Nephron progenitor cell (in vitro differentiated cells): ENCODE measurements at regions not wholly inside any gene's neighbourhood (a gene's known extent, or its start where the extent isn't known, plus 50 kb on each side); places are given as distances from the start of the nearest gene placed in this dataset.

Source experiments
- DNase-seq: peaks from one replicate; pipeline ENCODE4 v3.0.0; 2021
- H3K27ac Mint-ChIP-seq: 2 replicates; pipeline ENCODE4 v1.8.0; 2021; ENCODE audit warnings: mild to moderate bottlenecking, moderate library complexity, mixed read lengths
- H3K27me3 Mint-ChIP-seq: 2 replicates; pipeline ENCODE4 v1.8.0; 2021; ENCODE audit warnings: mild to moderate bottlenecking, low read depth, mixed read lengths; ENCODE audit not compliant: poor library complexity
- H3K36me3 Mint-ChIP-seq: 2 replicates; pipeline ENCODE4 v1.8.0; 2021; ENCODE audit warnings: low read depth, mixed read lengths
- H3K4me1 Mint-ChIP-seq: 2 replicates; pipeline ENCODE4 v1.8.0; 2021; ENCODE audit warnings: mixed read lengths
- H3K4me3 Mint-ChIP-seq: 2 replicates; pipeline ENCODE4 v1.8.0; 2021; ENCODE audit warnings: mild to moderate bottlenecking, moderate library complexity, mixed read lengths
- H3K9me3 Mint-ChIP-seq: 2 replicates; pipeline ENCODE4 v1.8.0; 2021; ENCODE audit warnings: mild to moderate bottlenecking, moderate library complexity, mixed read lengths
- CTCF ChIP-seq: fragments of 200-600 bp; sonication (generic); IDR thresholded peaks from 2 replicates; pipeline ENCODE4 v1.5.0; 2021; ENCODE audit warnings: antibody characterized with exemption

- TF ChIP-seq CTCF: no peak
- peaks cover 31% of the 10 kb centered on the region for H3K9me3 Mint-ChIP-seq
- no peak overlapping the region for H3K4me3 Mint-ChIP-seq
- H3K4me1 Mint-ChIP-seq: peaks cover 20% of the 10 kb centered on the region
- DNase-seq: no peak
- H3K36me3 Mint-ChIP-seq: peaks cover 9% of the 10 kb centered on the region
- H3K27ac Mint-ChIP-seq: no peak overlapping the region
- H3K27me3 Mint-ChIP-seq: peaks cover 18% of the 10 kb centered on the region
Observed at GRCh38 chr2:237012004-237012403, 73.7 kb upstream of the COPS8 start.

GRCh38 chr2:237012577-237013267 is 73.0 kb upstream of the COPS8 start:
- Mint-ChIP-seq H3K4me1 (peaks cover 20% of the 10 kb centered on the region), H3K4me3 (no peak overlapping the region), H3K27me3 (peaks cover 18% of the 10 kb centered on the region), H3K27ac (no peak overlapping the region), H3K9me3 (peaks cover 36% of the 10 kb centered on the region), H3K36me3 (peaks cover 9% of the 10 kb centered on the region)
- DNase-seq: no peak
- TF ChIP-seq CTCF: no peak

GRCh38 chr2:237016121-237016915 is 69.4 kb upstream of the COPS8 start:
- peaks cover 39% of the 10 kb centered on the region for H3K9me3 Mint-ChIP-seq
- peaks cover 15% of the 10 kb centered on the region for H3K27me3 Mint-ChIP-seq
- no peak for TF ChIP-seq CTCF
- H3K36me3 Mint-ChIP-seq: peaks cover 9% of the 10 kb centered on the region
- H3K27ac Mint-ChIP-seq: no peak overlapping the region
- peaks cover 17% of the 10 kb centered on the region for H3K4me1 Mint-ChIP-seq
- no peak overlapping the region for H3K4me3 Mint-ChIP-seq
- DNase-seq: no peak

- no peak for TF ChIP-seq CTCF
- DNase-seq: no peak
- Mint-ChIP-seq H3K4me3 (no peak overlapping the region), H3K9me3 (peaks cover 41% of the 10 kb centered on the region), H3K4me1 (peaks cover 8% of the 10 kb centered on the region), H3K27ac (no peak overlapping the region), H3K27me3 (peaks cover 4% of the 10 kb centered on the region), H3K36me3 (peaks cover 18% of the 10 kb centered on the region)
Observed at GRCh38 chr2:237020090-237020489, 65.6 kb upstream of the COPS8 start.

- no peaks in the 10 kb centered on the region for H3K4me1 Mint-ChIP-seq
- H3K4me3 Mint-ChIP-seq: no peak overlapping the region
Observed at GRCh38 chr2:237022533-237022932, 63.2 kb upstream of the COPS8 start.

More at GRCh38 chr2:237022533-237022932, 63.2 kb upstream of the COPS8 start:
- no peak overlapping the region for H3K27ac Mint-ChIP-seq
- peaks cover 4% of the 10 kb centered on the region for H3K27me3 Mint-ChIP-seq
- DNase-seq: no peak
- H3K9me3 Mint-ChIP-seq: peaks cover 22% of the 10 kb centered on the region
- TF ChIP-seq CTCF: no peak
- H3K36me3 Mint-ChIP-seq: peaks cover 13% of the 10 kb centered on the region
